ENCODE measurements at regions not wholly inside any gene's neighbourhood (a gene's known extent, or its start where the extent isn't known, plus 50 kb on each side); places are given as distances from the start of the nearest gene placed in this dataset.

DNA sequence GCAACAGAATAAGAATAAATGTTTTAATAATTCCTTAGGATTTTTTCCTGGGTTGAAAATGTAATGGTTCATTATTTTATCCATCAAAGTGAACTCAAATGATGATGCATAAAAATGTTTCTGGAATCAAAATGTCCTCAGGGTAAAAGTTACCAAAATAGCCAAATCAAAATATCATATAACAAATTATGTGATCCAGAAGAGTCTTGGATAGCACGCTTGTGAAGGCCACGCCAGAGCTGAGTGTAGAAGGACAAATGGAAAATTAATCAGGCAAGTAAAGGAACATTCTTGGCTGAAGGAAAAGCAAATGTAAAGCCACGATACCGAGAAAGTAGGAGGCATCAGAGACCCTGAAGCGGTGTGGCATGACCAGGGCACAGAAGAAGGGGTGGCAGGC, 169.2 kb downstream of the CAPZA3 start:
- Mint-ChIP-seq H3K9me3 (ENCODE audit: low read depth) (peaks cover 16% of the 10 kb centered on the region), H3K4me3 (ENCODE audit: unreplicated experiment) (no peak overlapping the region), H3K36me3 (ENCODE audit: low read depth) (peaks cover 1% of the 10 kb centered on the region), H3K27me3 (ENCODE audit: low read depth) (no peaks in the 10 kb centered on the region), H3K27ac (ENCODE audit: unreplicated experiment) (no peak overlapping the region), H3K4me1 (ENCODE audit: low read depth) (no peaks in the 10 kb centered on the region)
- DNase-seq (ENCODE audit: low spot score): no peak
- no peak for TF ChIP-seq CTCF (IDR thresholded peaks at IDR 0.05)

GRCh38 chr12:18907728-18908127, 169.8 kb downstream of the CAPZA3 start:
- Mint-ChIP-seq H3K9me3 (ENCODE audit: low read depth) (peaks cover 19% of the 10 kb centered on the region), H3K4me3 (ENCODE audit: unreplicated experiment) (no peak overlapping the region)

GRCh38 chr12:18908191-18908590, 170.3 kb downstream of the CAPZA3 start:
- H3K36me3 Mint-ChIP-seq (ENCODE audit: low read depth): peaks cover 3% of the 10 kb centered on the region
- H3K27ac Mint-ChIP-seq (ENCODE audit: unreplicated experiment): no peak overlapping the region
- no peak overlapping the region for H3K4me3 Mint-ChIP-seq (ENCODE audit: unreplicated experiment)
- H3K4me1 Mint-ChIP-seq (ENCODE audit: low read depth): no peaks in the 10 kb centered on the region
- TF ChIP-seq CTCF (IDR thresholded peaks at IDR 0.05): no peak
- H3K9me3 Mint-ChIP-seq (ENCODE audit: low read depth): peaks cover 23% of the 10 kb centered on the region
- no peak for DNase-seq (ENCODE audit: low spot score)
- no peaks in the 10 kb centered on the region for H3K27me3 Mint-ChIP-seq (ENCODE audit: low read depth)

More at GRCh38 chr12:18907728-18908127, 169.8 kb downstream of the CAPZA3 start:
- H3K27me3 Mint-ChIP-seq (ENCODE audit: low read depth): no peaks in the 10 kb centered on the region
- no peaks in the 10 kb centered on the region for H3K4me1 Mint-ChIP-seq (ENCODE audit: low read depth)
- TF ChIP-seq CTCF (IDR thresholded peaks at IDR 0.05): no peak
- DNase-seq (ENCODE audit: low spot score): no peak
- H3K36me3 Mint-ChIP-seq (ENCODE audit: low read depth): peaks cover 3% of the 10 kb centered on the region
- H3K27ac Mint-ChIP-seq (ENCODE audit: unreplicated experiment): no peak overlapping the region

GRCh38 chr12:18919871-18920511, 182.1 kb downstream of the CAPZA3 start:
- no peak for TF ChIP-seq CTCF (IDR thresholded peaks at IDR 0.05)
- no peak overlapping the region for H3K27ac Mint-ChIP-seq (ENCODE audit: unreplicated experiment)
- no peaks in the 10 kb centered on the region for H3K9me3 Mint-ChIP-seq (ENCODE audit: low read depth)
- H3K27me3 Mint-ChIP-seq (ENCODE audit: low read depth): peaks cover 22% of the 10 kb centered on the region
- DNase-seq (ENCODE audit: low spot score): no peak
- no peaks in the 10 kb centered on the region for H3K4me1 Mint-ChIP-seq (ENCODE audit: low read depth)
- no peaks in the 10 kb centered on the region for H3K36me3 Mint-ChIP-seq (ENCODE audit: low read depth)
- H3K4me3 Mint-ChIP-seq (ENCODE audit: unreplicated experiment): no peak overlapping the region

GRCh38 chr12:18922851-18923250, 184.9 kb downstream of the CAPZA3 start:
- Mint-ChIP-seq H3K4me3 (ENCODE audit: unreplicated experiment) (no peak overlapping the region), H3K4me1 (ENCODE audit: low read depth) (no peaks in the 10 kb centered on the region), H3K27ac (ENCODE audit: unreplicated experiment) (no peak overlapping the region), H3K27me3 (ENCODE audit: low read depth) (peaks cover 22% of the 10 kb centered on the region), H3K36me3 (ENCODE audit: low read depth) (no peaks in the 10 kb centered on the region), H3K9me3 (ENCODE audit: low read depth) (no peaks in the 10 kb centered on the region)
- TF ChIP-seq CTCF (IDR thresholded peaks at IDR 0.05): no peak
- no peak for DNase-seq (ENCODE audit: low spot score)
